IMR-90 (cell line): ENCODE measurements at regions not wholly inside any gene's neighbourhood (a gene's known extent, or its start where the extent isn't known, plus 50 kb on each side); places are given as distances from the start of the nearest gene placed in this dataset.

Experiments
- ATAC-seq: fragments of 200-7000 bp; cut with Tn5 transposase; 2 replicates; pipeline ENCODE4 v1.9.1; 2020; ENCODE audit warnings: low read depth, mild to moderate bottlenecking, moderate library complexity
- BruUV-seq: library from RNA; stranded (reverse); fragments of 400-500 nt; replicated peaks from 2 replicates; lab custom pipeline; 2021; lab: Mats Ljungman, UMichigan
- CTCF ChIA-PET: fragments of 300-600 bp; formaldehyde crosslinking; extraction: SDS; loops from one replicate; lab custom pipeline; 2021; ENCODE audit warnings: antibody characterized with exemption; lab: Yijun Ruan, JAX
- POLR2A ChIA-PET: fragments of 300-600 bp; sonication (Branson Sonifier 250); formaldehyde crosslinking; loops from one replicate; lab custom pipeline; 2022; ENCODE audit warnings: antibody characterized with exemption; ENCODE audit not compliant: unreplicated experiment; lab: Charles Lee
- DNase-seq: peaks from one replicate; pipeline ENCODE4 v3.0.0; 2013
- H2AFZ ChIP-seq: replicated peaks from 2 replicates; pipeline ENCODE3; 2013; ENCODE audit warnings: low read length, mild to moderate bottlenecking; ENCODE audit not compliant: poor library complexity
- H2AK5ac ChIP-seq: 2 replicates; pipeline ENCODE4 v1.6.1; 2013; ENCODE audit warnings: low read depth, low read length, inconsistent platforms
- H2AK9ac ChIP-seq: replicated peaks from 2 replicates; pipeline ENCODE3; 2013; ENCODE audit warnings: mild to moderate bottlenecking, low read depth, low read length, moderate library complexity; ENCODE audit not compliant: poor library complexity
- H2BK120ac ChIP-seq: 2 replicates; pipeline ENCODE4 v1.6.1; 2013; ENCODE audit warnings: low read depth, low read length, inconsistent platforms
- H2BK15ac ChIP-seq: 3 replicates; pipeline ENCODE4 v1.6.1; 2013; ENCODE audit warnings: low read depth, low read length, inconsistent platforms
- H2BK20ac ChIP-seq: 2 replicates; pipeline ENCODE4 v1.6.1; 2013; ENCODE audit warnings: low read depth, mild to moderate bottlenecking, inconsistent platforms, low read length, moderate library complexity
- H2BK5ac ChIP-seq: 2 replicates; pipeline ENCODE4 v1.6.1; 2013; ENCODE audit warnings: mild to moderate bottlenecking, low read depth, low read length, inconsistent platforms; ENCODE audit not compliant: poor library complexity, severe bottlenecking
- H3K14ac ChIP-seq: replicated peaks from 2 replicates; pipeline ENCODE4 v1.6.1; 2013; ENCODE audit warnings: low read depth, low read length, inconsistent platforms
- H3K18ac ChIP-seq: 2 replicates; pipeline ENCODE4 v1.6.1; 2013; ENCODE audit warnings: low read depth, low read length, control low read depth
- H3K23ac ChIP-seq: 2 replicates; pipeline ENCODE4 v1.6.1; 2013; ENCODE audit warnings: low read depth, low read length, inconsistent platforms
- H3K27ac ChIP-seq: 2 replicates; pipeline ENCODE4 v1.5.1; 2013; ENCODE audit warnings: mild to moderate bottlenecking, control low read depth, low read length; ENCODE audit not compliant: insufficient read depth
- H3K27me3 ChIP-seq: 2 replicates; pipeline ENCODE4 v1.6.1; 2013; ENCODE audit warnings: low read length; ENCODE audit not compliant: control insufficient read depth, insufficient read depth
- H3K36me3 ChIP-seq: 2 replicates; pipeline ENCODE4 v1.6.1; 2013; ENCODE audit warnings: low read length, mixed read lengths; ENCODE audit not compliant: control insufficient read depth, insufficient read depth
- H3K4ac ChIP-seq: 2 replicates; pipeline ENCODE4 v1.6.1; 2013; ENCODE audit warnings: low read depth, low read length, inconsistent platforms
- H3K4me1 ChIP-seq: 2 replicates; pipeline ENCODE4 v1.6.1; 2013; ENCODE audit warnings: low read length, mixed read lengths; ENCODE audit not compliant: control insufficient read depth, insufficient read depth
- H3K4me2 ChIP-seq: 2 replicates; pipeline ENCODE4 v1.6.1; 2013; ENCODE audit warnings: low read depth, mild to moderate bottlenecking, control low read depth, low read length, moderate library complexity
- H3K4me3 ChIP-seq: 2 replicates; pipeline ENCODE4 v1.5.1; 2013; ENCODE audit warnings: low read depth, mild to moderate bottlenecking, control low read depth, low read length, moderate library complexity; ENCODE audit not compliant: insufficient read depth
- H3K56ac ChIP-seq: 2 replicates; pipeline ENCODE4 v1.6.1; 2013; ENCODE audit warnings: low read length, inconsistent platforms; ENCODE audit not compliant: insufficient read depth; ENCODE audit errors: extremely low read depth
- H3K79me1 ChIP-seq, 2 experiments: 2 replicates each; pipeline ENCODE4 v1.6.1; 2013; ENCODE audit warnings: low read length in 2 of 2, inconsistent platforms in 1 of 2, low read depth in 1 of 2
- H3K9ac ChIP-seq: 2 replicates; pipeline ENCODE4 v1.6.1; 2013; ENCODE audit warnings: low read depth, low read length, control low read depth
- H3K9me1 ChIP-seq: 2 replicates; pipeline ENCODE4 v1.6.1; 2013; ENCODE audit warnings: low read length, inconsistent platforms; ENCODE audit not compliant: insufficient read depth
- H3K9me3 ChIP-seq: 2 replicates; pipeline ENCODE4 v1.6.1; 2013; ENCODE audit warnings: low read length; ENCODE audit not compliant: control insufficient read depth, insufficient read depth
- H4K20me1 ChIP-seq: 2 replicates; pipeline ENCODE4 v1.6.1; 2013; ENCODE audit warnings: low read length, inconsistent platforms; ENCODE audit not compliant: insufficient read depth
- H4K5ac ChIP-seq: 2 replicates; pipeline ENCODE4 v1.6.1; 2013; ENCODE audit warnings: mild to moderate bottlenecking, low read depth, low read length, control low read depth
- H4K8ac ChIP-seq, 2 experiments: 2 replicates each; pipeline ENCODE4 v1.6.1; 2013; ENCODE audit warnings: low read depth in 2 of 2, low read length in 2 of 2, control low read depth in 1 of 2, inconsistent platforms in 1 of 2
- H4K91ac ChIP-seq: 2 replicates; pipeline ENCODE4 v1.6.1; 2013; ENCODE audit warnings: low read depth, low read length, inconsistent platforms; ENCODE audit not compliant: insufficient read depth
- MAFK ChIP-seq: IDR thresholded peaks from 2 replicates; pipeline ENCODE4 v1.6.1; 2012; ENCODE audit warnings: low read depth, low read length, improper control_type of control experiment
- NFE2L2 ChIP-seq: fragments of 150-350 bp; IDR thresholded peaks from 2 replicates; pipeline ENCODE4 v1.6.1; 2016; ENCODE audit warnings: low read depth, mild to moderate bottlenecking, low read length
- POLR2A ChIP-seq: IDR thresholded peaks from 2 replicates; pipeline ENCODE4 v1.6.1; 2012; ENCODE audit warnings: mild to moderate bottlenecking, low read depth, low read length
- RCOR1 ChIP-seq: IDR thresholded peaks from 2 replicates; pipeline ENCODE4 v1.6.1; 2012; ENCODE audit warnings: mild to moderate bottlenecking, low read length, improper control_type of control experiment; ENCODE audit not compliant: insufficient replicate concordance
- RFX5 ChIP-seq: IDR thresholded peaks from 2 replicates; pipeline ENCODE4 v1.8.0; 2012; ENCODE audit warnings: low read depth, mild to moderate bottlenecking, low read length, moderate library complexity
- WGBS, 2 experiments: methylation state at CpG; one replicate each; pipeline versions ENCODE4 v1.1.5 to v1.1.7; 2013; ENCODE audit warnings: missing lambda C conversion rate in 2 of 2; ENCODE audit not compliant: insufficient read length in 1 of 2; ENCODE audit errors: extremely low coverage in 2 of 2; 5-methylcytosine and 5-hydroxymethylcytosine counted together
- dilution Hi-C: fragments of 300-500 bp; cut with HindIII; formaldehyde crosslinking; loops from one replicate; pipeline ENCODE4 v1.14.3; 2018; ENCODE audit warnings: low sequenced_read_pairs; ENCODE audit not compliant: unreplicated experiment
- in situ Hi-C: fragments of 300-500 bp; cut with MboI; formaldehyde crosslinking; loops from 3 replicates; pipeline ENCODE4 v1.14.3; 2019; ENCODE audit warnings: low sequenced_read_pairs, inconsistent platforms, mixed read lengths
- intact Hi-C: fragments of 100-400 bp; cut with micrococcal nuclease; formaldehyde crosslinking; loops from 2 replicates; pipeline ENCODE4 v1.10.0; 2022

DNA sequence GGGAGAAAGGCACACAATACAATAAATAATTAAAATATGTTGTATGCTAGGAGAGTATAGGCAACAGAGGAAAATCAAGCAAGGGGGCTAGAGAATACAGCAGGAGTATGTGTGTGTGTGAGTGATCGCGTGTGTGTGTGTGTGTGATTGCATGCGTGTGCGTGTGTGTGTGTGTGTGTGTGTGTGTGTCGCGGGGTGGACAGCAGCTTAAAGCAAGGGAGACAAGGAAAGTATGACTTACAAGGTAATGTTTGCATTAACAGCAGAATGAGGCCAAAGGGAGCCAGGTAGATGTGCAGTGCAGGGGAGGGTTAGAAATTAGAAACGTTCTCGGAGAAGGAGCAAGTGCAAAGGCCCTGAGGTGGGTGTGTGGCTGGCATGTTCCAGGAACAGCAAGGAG is 57.4 kb upstream of the KCNA1 start:
- ATAC-seq, result no peak

More for the DNA sequence above, 57.4 kb upstream of the KCNA1 start:
- no peak overlapping the region for H3K4ac ChIP-seq
- H2BK5ac ChIP-seq, result no peak overlapping the region
- no peak overlapping the region for H3K9ac ChIP-seq
- H2BK20ac ChIP-seq, result no peak overlapping the region
- no peaks in the 10 kb centered on the region for H3K9me3 ChIP-seq
- dilution Hi-C loops, result no loop called here
- H4K20me1 ChIP-seq, result no peaks in the 10 kb centered on the region
- no peaks in the 10 kb centered on the region for H3K9me1 ChIP-seq
- no peak overlapping the region for H2BK120ac ChIP-seq
- no peak overlapping the region for H2BK15ac ChIP-seq
- H3K18ac ChIP-seq, result no peak overlapping the region
- H3K4me1 ChIP-seq, result no peaks in the 10 kb centered on the region
- H2AFZ ChIP-seq, result no peak overlapping the region
- no peak overlapping the region for H4K8ac ChIP-seq
- in situ Hi-C loops, result no loop called here
- H3K79me1 ChIP-seq, result no peaks in the 10 kb centered on the region
- peaks cover 9% of the 10 kb centered on the region for H3K27me3 ChIP-seq
- no peak overlapping the region for H3K27ac ChIP-seq
- ChIA-PET CTCF (no interaction called here), POLR2A (no interaction called here)
- no peak overlapping the region for H3K56ac ChIP-seq
- no peak overlapping the region for H2AK5ac ChIP-seq
- no peak overlapping the region for H2AK9ac ChIP-seq
- TF ChIP-seq RFX5 (no peak), POLR2A (no peak), MAFK (no peak), RCOR1 (no peak), NFE2L2 (no peak)
- no peak overlapping the region for H3K23ac ChIP-seq
- no peak overlapping the region for H3K4me2 ChIP-seq
- no peak overlapping the region for H4K5ac ChIP-seq
- no peaks in the 10 kb centered on the region for H3K36me3 ChIP-seq
- intact Hi-C loops, result no loop called here
- H3K4me3 ChIP-seq, result no peak overlapping the region
- WGBS, 2 experiments, result 83% methylated on average over 6 of the region's 8 CpGs; no CpG with 5 or more reads in 1 of the 2 experiments
- no peak for DNase-seq
- H4K91ac ChIP-seq, result no peak overlapping the region
- no TSS peak for BruUV-seq
- no peak overlapping the region for H3K14ac ChIP-seq
